GM12878 (cell line): ENCODE measurements at regions not wholly inside any gene's neighbourhood (a gene's known extent, or its start where the extent isn't known, plus 50 kb on each side); places are given as distances from the start of the nearest gene placed in this dataset.

Source experiments
- ATAC-seq: fragments of 200-7000 bp; cut with Tn5 transposase; 3 replicates; pipeline ENCODE4 v1.9.1; 2020; ENCODE audit warnings: mild to moderate bottlenecking, moderate library complexity
- BruUV-seq: library from RNA; stranded (reverse); fragments of 400-500 nt; replicated peaks from 2 replicates; lab custom pipeline; 2021; lab: Mats Ljungman, UMichigan
- CTCF ChIA-PET: fragments of 300-600 bp; sonication (Branson Sonifier 250); formaldehyde crosslinking; extraction: SDS; loops from one replicate; lab custom pipeline; 2021; ENCODE audit warnings: inconsistent platforms; lab: Yijun Ruan, JAX
- POLR2A ChIA-PET: fragments of 350-600 bp; formaldehyde crosslinking; extraction: SDS; loops from one replicate; lab custom pipeline; 2021; ENCODE audit warnings: inconsistent platforms; lab: Charles Lee
- RAD21 ChIA-PET: fragments of 300-600 bp; sonication (Branson Sonifier 250); formaldehyde crosslinking; loops from one replicate; lab custom pipeline; 2023; ENCODE audit warnings: antibody characterized with exemption; ENCODE audit not compliant: unreplicated experiment; lab: Charles Lee
- SMC1A ChIA-PET: fragments of 300-600 bp; sonication (Branson Sonifier 250); formaldehyde crosslinking; loops from one replicate; lab custom pipeline; 2023; ENCODE audit not compliant: unreplicated experiment, uncharacterized antibody; lab: Charles Lee
- DNase-seq: peaks from one replicate; pipeline ENCODE4 v3.0.0-alpha.2; 2011; ENCODE audit warnings: low read depth, low spot score
- FAIRE-seq: peaks from 3 replicates; lab custom pipeline; 2011; peaks lifted over from hg19 to GRCh38; lab: Jason Lieb, UNC
- H2AFZ ChIP-seq: 2 replicates; pipeline ENCODE4 v1.6.0; 2011; ENCODE audit warnings: low read depth, low read length, control low read depth; ENCODE audit not compliant: control insufficient read depth
- H3K27ac ChIP-seq: 2 replicates; pipeline ENCODE4 v1.5.1; 2011; ENCODE audit warnings: control low read depth; ENCODE audit not compliant: control insufficient read depth, insufficient read depth
- H3K27me3 ChIP-seq, 2 experiments: replicated peaks in 1 of 2; 2 replicates each; pipeline versions ENCODE4 v1.6.0 to v1.6.1; 2011; ENCODE audit warnings: low read length in 1 of 2; ENCODE audit not compliant: control insufficient read depth in 2 of 2, insufficient read depth in 2 of 2
- H3K36me3 ChIP-seq, 2 experiments: 2 replicates each; pipeline ENCODE4 v1.5.1; 2011; ENCODE audit warnings: low read length in 1 of 2; ENCODE audit not compliant: control insufficient read depth in 2 of 2, insufficient read depth in 2 of 2
- H3K4me1 ChIP-seq: 2 replicates; pipeline ENCODE4 v1.6.1; 2011; ENCODE audit warnings: mild to moderate bottlenecking, low read length, moderate library complexity, mixed read lengths; ENCODE audit not compliant: control insufficient read depth, insufficient read depth
- H3K4me2 ChIP-seq: 2 replicates; pipeline ENCODE4 v1.6.0; 2011; ENCODE audit warnings: control low read depth; ENCODE audit not compliant: control insufficient read depth, insufficient read depth
- H3K4me3 ChIP-seq: fragments of 200-600 bp; sonication (generic); 2 replicates; pipeline ENCODE4 v1.5.1; 2016
- H3K79me2 ChIP-seq: 2 replicates; pipeline ENCODE4 v1.6.0; 2011; ENCODE audit warnings: low read length; ENCODE audit not compliant: control insufficient read depth, insufficient read depth
- H3K9ac ChIP-seq: 2 replicates; pipeline ENCODE4 v1.8.0; 2011; ENCODE audit warnings: low read length, control low read depth, mixed read lengths; ENCODE audit not compliant: control insufficient read depth, insufficient read depth
- H3K9me3 ChIP-seq: replicated peaks from 3 replicates; pipeline ENCODE4 v1.5.1; 2011; ENCODE audit warnings: mild to moderate bottlenecking, low read length; ENCODE audit not compliant: control insufficient read depth, insufficient read depth
- H4K20me1 ChIP-seq: 2 replicates; pipeline ENCODE4 v1.6.0; 2011; ENCODE audit not compliant: control insufficient read depth, insufficient read depth
- BCL11A ChIP-seq: IDR thresholded peaks from 2 replicates; pipeline ENCODE4 v1.6.1; 2011; ENCODE audit warnings: low read depth, low read length
- CHD1 ChIP-seq: IDR thresholded peaks from 2 replicates; pipeline ENCODE4 v1.6.1; 2012; ENCODE audit warnings: low read depth, low read length, improper control_type of control experiment
- EED ChIP-seq: sonication (generic); IDR thresholded peaks from 2 replicates; pipeline ENCODE4 v1.6.1; 2016; ENCODE audit warnings: antibody characterized with exemption, low read depth
- HDGF ChIP-seq: fragments of 450-650 bp; IDR thresholded peaks from 2 replicates; pipeline ENCODE4 v1.6.1; 2016; ENCODE audit warnings: antibody characterized with exemption
- MTA3 ChIP-seq: IDR thresholded peaks from 2 replicates; pipeline ENCODE4 v1.6.1; 2012; ENCODE audit warnings: low read length, inconsistent platforms, borderline replicate concordance
- NBN ChIP-seq: fragments of 450-650 bp; IDR thresholded peaks from 2 replicates; pipeline ENCODE4 v1.6.1; 2016
- NFYB ChIP-seq: IDR thresholded peaks from 2 replicates; pipeline ENCODE4 v1.6.1; 2011; ENCODE audit warnings: low read depth, mild to moderate bottlenecking, low read length, improper control_type of control experiment, moderate library complexity; ENCODE audit not compliant: insufficient read depth
- PAX5 ChIP-seq: IDR thresholded peaks from 2 replicates; pipeline ENCODE4 v1.6.1; 2011; ENCODE audit warnings: low read depth, low read length, borderline replicate concordance
- SMARCA5 ChIP-seq: fragments of 450-650 bp; IDR thresholded peaks from 2 replicates; pipeline ENCODE4 v1.6.1; 2017; ENCODE audit warnings: mild to moderate bottlenecking
- STAT3 ChIP-seq: IDR thresholded peaks from 2 replicates; pipeline ENCODE4 v1.6.1; 2011; ENCODE audit warnings: low read depth, low read length, improper control_type of control experiment
- SUPT20H ChIP-seq: IDR thresholded peaks from 2 replicates; pipeline ENCODE4 v1.6.1; 2011; ENCODE audit warnings: low read depth, mild to moderate bottlenecking, low read length, moderate library complexity, borderline replicate concordance; ENCODE audit not compliant: control insufficient read depth
- ZZZ3 ChIP-seq: IDR thresholded peaks from 2 replicates; pipeline ENCODE4 v1.6.1; 2011; ENCODE audit warnings: low read depth; ENCODE audit not compliant: control insufficient read depth, insufficient read length
- WGBS: methylation state at CpG from one replicate; pipeline ENCODE4 v1.1.6; 2016; ENCODE audit warnings: low lambda C conversion rate; ENCODE audit not compliant: insufficient replicate concordance, insufficient coverage; ENCODE audit errors: missing lambda C conversion rate; 5-methylcytosine and 5-hydroxymethylcytosine counted together
- in situ Hi-C: fragments of 300-500 bp; cut with MboI; formaldehyde crosslinking; loops from 9 replicates; pipeline ENCODE4 v1.14.3; 2018; ENCODE audit warnings: mixed read lengths
- intact Hi-C: fragments of 100-400 bp; cut with micrococcal nuclease; formaldehyde crosslinking; loops from one replicate; pipeline ENCODE4 v1.14.2; 2022; ENCODE audit not compliant: unreplicated experiment
- TF ChIP-seq, protein P1 (sequence below): fragments of 450-650 bp; IDR thresholded peaks from 2 replicates; pipeline ENCODE4 v1.6.1; 2017; ENCODE audit warnings: low read depth, mild to moderate bottlenecking, moderate library complexity

DNA sequence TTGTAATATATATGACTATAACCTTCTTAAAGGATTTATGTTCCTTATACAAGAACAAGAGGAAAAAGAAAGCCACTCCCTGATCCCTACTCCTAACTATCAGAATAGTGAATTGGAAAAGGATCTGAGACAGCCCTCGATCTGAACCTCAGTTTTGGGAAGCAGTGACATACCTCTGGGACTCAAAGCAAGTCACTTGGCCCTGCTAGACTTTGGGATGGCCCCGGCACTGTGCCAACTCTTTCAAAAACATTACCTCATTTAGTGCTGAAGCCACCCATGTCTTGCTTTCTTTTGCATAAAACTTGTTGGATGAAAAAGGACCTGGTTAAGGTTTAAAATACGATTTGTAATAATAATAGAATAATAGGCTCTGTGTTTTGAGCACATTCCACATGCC, 447.3 kb downstream of the FGF9 start:
- ChIA-PET SMC1A (interaction anchor here (1.8 to 3.7 kb wide), 2 partner anchors 9 to 11 kb away, joined by 7 to 17 read pairs; no protein-coding TSS in a partner anchor), CTCF (no interaction called here), RAD21 (no interaction called here), POLR2A (no interaction called here)
- H4K20me1 ChIP-seq = no peaks in the 10 kb centered on the region
- intact Hi-C loops = loop anchor here (5.0 kb wide), 1 partner anchor 446 kb away; the partner anchor contains the start of gene FGF9
- H3K27ac ChIP-seq = no peak overlapping the region
- ATAC-seq (no peak), DNase-seq (no peak), FAIRE-seq (no peak)
- H3K4me3 ChIP-seq = no peak overlapping the region
- H3K4me1 ChIP-seq = peaks cover 32% of the 10 kb centered on the region
- H2AFZ ChIP-seq = no peak overlapping the region
- in situ Hi-C loops = no loop called here
- BruUV-seq = no TSS peak
- WGBS = 47% methylated on average over 3 of the region's 3 CpGs
- H3K9me3 ChIP-seq = peaks cover 5% of the 10 kb centered on the region; the same call in 2 of the 3 replicates
- H3K27me3 ChIP-seq = no peaks in the 10 kb centered on the region
- no peak for TF ChIP-seq STAT3
- H3K79me2 ChIP-seq = no peaks in the 10 kb centered on the region
- H3K4me2 ChIP-seq = no peak overlapping the region
- H3K36me3 ChIP-seq = no peaks in the 10 kb centered on the region
- no peak overlapping the region for H3K9ac ChIP-seq

DNA sequence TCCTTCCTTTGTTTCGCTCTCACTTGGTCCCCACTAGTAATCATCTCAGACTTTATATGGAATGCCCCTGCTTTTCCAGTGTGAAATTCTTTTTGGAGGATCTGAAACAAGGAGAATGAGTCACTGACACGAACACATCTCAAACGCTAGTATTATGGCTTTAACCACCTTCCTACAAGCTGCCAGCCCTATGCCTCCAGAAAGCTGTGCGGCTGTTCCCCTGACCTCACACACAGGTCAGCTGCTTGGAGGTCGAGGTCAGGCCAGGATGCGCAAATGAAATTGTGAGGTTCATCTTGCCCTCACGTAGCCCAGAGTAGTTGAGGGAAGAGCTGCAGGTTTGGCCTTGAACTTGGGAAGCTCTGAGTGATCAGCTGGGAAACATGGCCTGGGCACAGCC, 449.8 kb downstream of the FGF9 start:
- no peaks in the 10 kb centered on the region for H4K20me1 ChIP-seq
- intact Hi-C loops = no loop called here
- FAIRE-seq = no peak
- 63% methylated on average over 7 of the region's 7 CpGs for WGBS
- no peaks in the 10 kb centered on the region; the same call in 2 of the 3 replicates for H3K9me3 ChIP-seq
- H3K9ac ChIP-seq = no peak overlapping the region
- BruUV-seq = no TSS peak
- RAD21 ChIA-PET = interaction anchor here (1.0 to 3.2 kb wide), 7 partner anchors 16 to 482 kb away, joined by 3 to 15 read pairs (median 5); no protein-coding TSS in a partner anchor
- H3K4me3 ChIP-seq = no peak overlapping the region
- 0 out of 2 replicates have a peak overlapping the region, but pooled peaks have one; percentile 13 for H3K4me2 ChIP-seq
- peak; percentile 73 for ATAC-seq
- peaks cover 21% of the 10 kb centered on the region for H3K4me1 ChIP-seq
- SMC1A ChIA-PET = interaction anchor here (0.7 to 3.7 kb wide), 13 partner anchors 8 to 181 kb away, joined by 3 to 17 read pairs (median 4); no protein-coding TSS in a partner anchor
- H3K27ac ChIP-seq = peak overlapping the region; percentile 33; the same call in 1 of the 2 replicates
- no peaks in the 10 kb centered on the region for H3K27me3 ChIP-seq
- no peak for DNase-seq
- no peak overlapping the region for H2AFZ ChIP-seq
- no peaks in the 10 kb centered on the region for H3K79me2 ChIP-seq
- POLR2A ChIA-PET = no interaction called here
- in situ Hi-C loops = no loop called here
- no peaks in the 10 kb centered on the region for H3K36me3 ChIP-seq
- CTCF ChIA-PET = interaction anchor here (0.6 to 2.0 kb wide), 6 partner anchors 9 to 158 kb away, joined by 3 to 15 read pairs (median 4); no protein-coding TSS in a partner anchor
- TF ChIP-seq SMARCA5 (no peak), ZZZ3 (no peak), HDGF (no peak), MTA3 (no peak), NBN (no peak), CHD1 (no peak), NFYB (no peak), PAX5 (0 out of 2 replicates have a peak, but pooled peaks have one; percentile 36), SUPT20H (no peak), EED (peak; percentile 49; the same call in 1 of the 2 replicates), BCL11A (peak; percentile 40; the same call in 1 of the 2 replicates)
- TF ChIP-seq, protein P1, sequence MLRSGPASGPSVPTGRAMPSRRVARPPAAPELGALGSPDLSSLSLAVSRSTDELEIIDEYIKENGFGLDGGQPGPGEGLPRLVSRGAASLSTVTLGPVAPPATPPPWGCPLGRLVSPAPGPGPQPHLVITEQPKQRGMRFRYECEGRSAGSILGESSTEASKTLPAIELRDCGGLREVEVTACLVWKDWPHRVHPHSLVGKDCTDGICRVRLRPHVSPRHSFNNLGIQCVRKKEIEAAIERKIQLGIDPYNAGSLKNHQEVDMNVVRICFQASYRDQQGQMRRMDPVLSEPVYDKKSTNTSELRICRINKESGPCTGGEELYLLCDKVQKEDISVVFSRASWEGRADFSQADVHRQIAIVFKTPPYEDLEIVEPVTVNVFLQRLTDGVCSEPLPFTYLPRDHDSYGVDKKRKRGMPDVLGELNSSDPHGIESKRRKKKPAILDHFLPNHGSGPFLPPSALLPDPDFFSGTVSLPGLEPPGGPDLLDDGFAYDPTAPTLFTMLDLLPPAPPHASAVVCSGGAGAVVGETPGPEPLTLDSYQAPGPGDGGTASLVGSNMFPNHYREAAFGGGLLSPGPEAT = no peak
